AG09319 (cell line): ENCODE measurements at regions not wholly inside any gene's neighbourhood (a gene's known extent, or its start where the extent isn't known, plus 50 kb on each side); places are given as distances from the start of the nearest gene placed in this dataset.

Experiments
- DNase-seq: peaks from one replicate; pipeline ENCODE4 v3.0.0-alpha.2; 2010; ENCODE audit warnings: low read depth; ENCODE audit errors: extremely low read depth
- CTCF ChIP-seq: IDR thresholded peaks from 2 replicates; pipeline ENCODE4 v1.5.1; 2011; ENCODE audit warnings: low read depth, mild to moderate bottlenecking, inconsistent platforms, low read length, moderate library complexity

DNA sequence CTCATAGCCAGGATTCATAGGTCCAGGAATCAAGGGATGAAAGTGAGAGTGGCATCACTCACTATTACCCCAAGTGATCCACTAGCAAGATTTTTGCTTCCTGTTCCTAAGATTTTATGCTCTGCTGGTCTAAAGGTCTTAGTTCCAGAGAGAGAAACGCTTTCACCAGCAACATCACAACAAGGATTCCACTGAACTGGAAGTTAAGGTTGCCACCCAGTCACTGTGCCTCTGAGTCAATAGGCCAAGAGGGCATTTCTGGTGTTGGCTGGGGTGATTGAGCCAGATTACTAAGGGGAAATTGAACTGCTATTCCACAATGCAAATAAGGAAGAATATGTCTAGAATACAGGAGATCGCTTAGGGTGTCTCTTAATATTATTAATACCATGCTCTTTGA lies 142.5 kb upstream of the ARID2 start:
- no peak for DNase-seq
- no peak for TF ChIP-seq CTCF

DNA sequence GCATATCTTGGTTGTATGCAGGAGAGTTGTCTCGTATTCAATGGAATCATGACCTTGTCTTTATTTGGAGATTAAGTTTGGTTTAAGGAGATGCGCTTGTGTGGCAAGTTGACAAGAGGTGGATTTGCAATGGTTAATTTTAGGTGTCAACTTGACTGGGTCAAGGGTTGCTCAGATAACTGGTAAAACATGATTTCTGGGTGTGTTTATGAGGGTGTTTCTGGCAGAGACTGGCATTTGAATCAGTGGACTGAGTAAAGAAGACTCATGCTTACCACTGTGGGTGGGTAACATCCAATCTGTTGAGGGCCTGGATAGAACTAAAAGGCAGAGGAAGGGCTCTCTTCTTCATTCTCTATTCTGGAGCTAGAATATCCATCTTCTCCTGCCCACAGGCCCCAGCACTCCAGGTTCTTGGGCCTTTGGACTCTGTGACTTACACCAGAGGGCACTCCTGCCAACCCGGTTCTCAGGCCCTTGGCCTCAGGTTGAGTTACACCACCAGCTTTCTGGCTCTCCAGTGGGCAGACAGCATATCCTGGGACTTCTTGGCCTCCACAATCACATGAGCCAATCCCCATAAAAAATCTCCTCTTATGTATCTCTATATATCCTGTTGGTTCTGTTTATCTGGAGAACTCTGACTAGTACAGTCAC lies 141.5 kb upstream of the ARID2 start:
- no peak for DNase-seq
- no peak; the same call in none of the 2 replicates for TF ChIP-seq CTCF

- DNase-seq = no peak
- no peak for TF ChIP-seq CTCF
Measured at GRCh38 chr12:45590646-45591045, 138.9 kb upstream of the ARID2 start.

DNA sequence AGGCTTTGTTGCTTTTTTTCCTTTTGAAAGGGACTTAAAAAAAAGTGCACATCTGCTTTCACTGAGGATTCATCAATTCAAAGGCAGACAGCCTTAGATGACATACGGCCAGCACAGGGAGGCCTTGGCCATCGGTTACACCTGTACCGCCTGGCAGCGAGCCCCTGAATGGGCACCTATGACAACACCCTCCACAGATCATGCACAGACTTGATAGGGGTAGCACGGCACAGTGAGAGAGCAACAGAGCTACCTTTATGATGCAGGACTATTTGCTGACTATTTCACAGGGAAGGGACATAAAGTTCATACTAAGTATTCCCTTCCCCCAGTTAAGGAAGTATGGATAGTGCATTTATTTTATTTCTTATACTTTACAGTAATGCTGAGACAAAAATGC lies 137.9 kb upstream of the ARID2 start:
- TF ChIP-seq CTCF = no peak
- no peak for DNase-seq

- no peak for DNase-seq
- no peak for TF ChIP-seq CTCF
Measured at GRCh38 chr12:45596366-45596765, 133.1 kb upstream of the ARID2 start.

GRCh38 chr12:45598336-45598735 lies 131.2 kb upstream of the ARID2 start:
- TF ChIP-seq CTCF = no peak
- no peak for DNase-seq

- DNase-seq = no peak
- no peak for TF ChIP-seq CTCF
Measured at GRCh38 chr12:45598761-45599160, 130.7 kb upstream of the ARID2 start.
